ENCODE measurements at regions not wholly inside any gene's neighbourhood (a gene's known extent, or its start where the extent isn't known, plus 50 kb on each side); places are given as distances from the start of the nearest gene placed in this dataset.
"Not testable (repeated sequence)": the region's sequence is repeated elsewhere in the genome, so short reads cannot be mapped to it uniquely, and the experiment has no call there.

GRCh38 chr7:408751-409311 is 110.8 kb downstream of the PDGFA start:
- no peak for DNase-seq (ENCODE audit: low read depth)

GRCh38 chr7:409339-410281 is 110.0 kb downstream of the PDGFA start:
- DNase-seq (ENCODE audit: low read depth): no peak

GRCh38 chr7:410395-410910 is 109.2 kb downstream of the PDGFA start:
- no peak for DNase-seq (ENCODE audit: low read depth)

- not testable (repeated sequence) for DNase-seq (ENCODE audit: low read depth)
These were observed 108.5 kb downstream of the PDGFA start for GRCh38 chr7:411116-411515.

GRCh38 chr7:411677-412312 is 107.9 kb downstream of the PDGFA start:
- DNase-seq (ENCODE audit: low read depth): no peak

GRCh38 chr7:412313-412710 is 107.3 kb downstream of the PDGFA start:
- no peak for DNase-seq (ENCODE audit: low read depth)

- DNase-seq (ENCODE audit: low read depth): no peak
These were observed 104.7 kb downstream of the PDGFA start for GRCh38 chr7:414681-415560.

- no peak for DNase-seq (ENCODE audit: low read depth)
These were observed 103.8 kb downstream of the PDGFA start for GRCh38 chr7:415646-416525.

- no peak for DNase-seq (ENCODE audit: low read depth)
These were observed 102.7 kb downstream of the PDGFA start for GRCh38 chr7:416761-417624.

GRCh38 chr7:417625-417889 is 102.1 kb downstream of the PDGFA start:
- no peak for DNase-seq (ENCODE audit: low read depth)

GRCh38 chr7:417973-418601 is 101.6 kb downstream of the PDGFA start:
- DNase-seq (ENCODE audit: low read depth): no peak

- DNase-seq (ENCODE audit: low read depth): no peak
These were observed 100.9 kb downstream of the PDGFA start for GRCh38 chr7:418636-419280.

GRCh38 chr7:420142-421093 is 99.2 kb downstream of the PDGFA start:
- no peak for DNase-seq (ENCODE audit: low read depth)

GRCh38 chr7:421136-421991 is 98.3 kb downstream of the PDGFA start:
- DNase-seq (ENCODE audit: low read depth): no peak

GRCh38 chr7:422191-422885 is 97.3 kb downstream of the PDGFA start:
- no peak for DNase-seq (ENCODE audit: low read depth)

GRCh38 chr7:422886-423225 is 96.8 kb downstream of the PDGFA start:
- no peak for DNase-seq (ENCODE audit: low read depth)

Measured in HT1080 (cell line).